OCI-LY7 (cell line): ENCODE measurements at regions not wholly inside any gene's neighbourhood (a gene's known extent, or its start where the extent isn't known, plus 50 kb on each side); places are given as distances from the start of the nearest gene placed in this dataset.

ENCODE experiments used
- EZH2phosphoT487 ChIP-seq: fragments of 200-600 bp; sonication (generic); IDR thresholded peaks from 2 replicates; pipeline ENCODE4 v1.6.1; 2018; ENCODE audit warnings: low read depth, borderline replicate concordance, mild to moderate bottlenecking, mixed run types, antibody characterized with exemption, low read length, moderate library complexity, mixed read lengths
- TF ChIP-seq, protein P1 (sequence below): fragments of 200-600 bp; sonication (generic); conservative IDR thresholded peaks from 2 replicates; pipeline ENCODE4 v1.5.1; 2014; ENCODE audit warnings: mild to moderate bottlenecking, antibody characterized with exemption, low read length, moderate library complexity, mixed read lengths

GRCh38 chr5:38780316-38780715 is 65.5 kb upstream of the OSMR start:
- TF ChIP-seq, protein P1, sequence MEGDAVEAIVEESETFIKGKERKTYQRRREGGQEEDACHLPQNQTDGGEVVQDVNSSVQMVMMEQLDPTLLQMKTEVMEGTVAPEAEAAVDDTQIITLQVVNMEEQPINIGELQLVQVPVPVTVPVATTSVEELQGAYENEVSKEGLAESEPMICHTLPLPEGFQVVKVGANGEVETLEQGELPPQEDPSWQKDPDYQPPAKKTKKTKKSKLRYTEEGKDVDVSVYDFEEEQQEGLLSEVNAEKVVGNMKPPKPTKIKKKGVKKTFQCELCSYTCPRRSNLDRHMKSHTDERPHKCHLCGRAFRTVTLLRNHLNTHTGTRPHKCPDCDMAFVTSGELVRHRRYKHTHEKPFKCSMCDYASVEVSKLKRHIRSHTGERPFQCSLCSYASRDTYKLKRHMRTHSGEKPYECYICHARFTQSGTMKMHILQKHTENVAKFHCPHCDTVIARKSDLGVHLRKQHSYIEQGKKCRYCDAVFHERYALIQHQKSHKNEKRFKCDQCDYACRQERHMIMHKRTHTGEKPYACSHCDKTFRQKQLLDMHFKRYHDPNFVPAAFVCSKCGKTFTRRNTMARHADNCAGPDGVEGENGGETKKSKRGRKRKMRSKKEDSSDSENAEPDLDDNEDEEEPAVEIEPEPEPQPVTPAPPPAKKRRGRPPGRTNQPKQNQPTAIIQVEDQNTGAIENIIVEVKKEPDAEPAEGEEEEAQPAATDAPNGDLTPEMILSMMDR = no peak
- TF ChIP-seq EZH2phosphoT487 = no peak
